GM12874 (cell line): ENCODE measurements at regions not wholly inside any gene's neighbourhood (a gene's known extent, or its start where the extent isn't known, plus 50 kb on each side); places are given as distances from the start of the nearest gene placed in this dataset.

Experiments used
- TF ChIP-seq, protein P1 (sequence below): IDR thresholded peaks from 2 replicates; pipeline ENCODE4 v1.5.1; 2011; ENCODE audit warnings: low read depth, mild to moderate bottlenecking, control low read depth, low read length, moderate library complexity; ENCODE audit not compliant: insufficient read depth

GRCh38 chr4:143083756-143084472 is 100.8 kb upstream of the USP38 start:
- TF ChIP-seq, protein P1, sequence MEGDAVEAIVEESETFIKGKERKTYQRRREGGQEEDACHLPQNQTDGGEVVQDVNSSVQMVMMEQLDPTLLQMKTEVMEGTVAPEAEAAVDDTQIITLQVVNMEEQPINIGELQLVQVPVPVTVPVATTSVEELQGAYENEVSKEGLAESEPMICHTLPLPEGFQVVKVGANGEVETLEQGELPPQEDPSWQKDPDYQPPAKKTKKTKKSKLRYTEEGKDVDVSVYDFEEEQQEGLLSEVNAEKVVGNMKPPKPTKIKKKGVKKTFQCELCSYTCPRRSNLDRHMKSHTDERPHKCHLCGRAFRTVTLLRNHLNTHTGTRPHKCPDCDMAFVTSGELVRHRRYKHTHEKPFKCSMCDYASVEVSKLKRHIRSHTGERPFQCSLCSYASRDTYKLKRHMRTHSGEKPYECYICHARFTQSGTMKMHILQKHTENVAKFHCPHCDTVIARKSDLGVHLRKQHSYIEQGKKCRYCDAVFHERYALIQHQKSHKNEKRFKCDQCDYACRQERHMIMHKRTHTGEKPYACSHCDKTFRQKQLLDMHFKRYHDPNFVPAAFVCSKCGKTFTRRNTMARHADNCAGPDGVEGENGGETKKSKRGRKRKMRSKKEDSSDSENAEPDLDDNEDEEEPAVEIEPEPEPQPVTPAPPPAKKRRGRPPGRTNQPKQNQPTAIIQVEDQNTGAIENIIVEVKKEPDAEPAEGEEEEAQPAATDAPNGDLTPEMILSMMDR = no peak

GRCh38 chr4:143084566-143084965 is 100.2 kb upstream of the USP38 start:
- TF ChIP-seq, protein P1 = no peak

GRCh38 chr4:143085224-143085623 is 99.5 kb upstream of the USP38 start:
- TF ChIP-seq, protein P1 = no peak

- TF ChIP-seq, protein P1 = no peak
Measured at GRCh38 chr4:143085659-143086058, 99.1 kb upstream of the USP38 start.

DNA sequence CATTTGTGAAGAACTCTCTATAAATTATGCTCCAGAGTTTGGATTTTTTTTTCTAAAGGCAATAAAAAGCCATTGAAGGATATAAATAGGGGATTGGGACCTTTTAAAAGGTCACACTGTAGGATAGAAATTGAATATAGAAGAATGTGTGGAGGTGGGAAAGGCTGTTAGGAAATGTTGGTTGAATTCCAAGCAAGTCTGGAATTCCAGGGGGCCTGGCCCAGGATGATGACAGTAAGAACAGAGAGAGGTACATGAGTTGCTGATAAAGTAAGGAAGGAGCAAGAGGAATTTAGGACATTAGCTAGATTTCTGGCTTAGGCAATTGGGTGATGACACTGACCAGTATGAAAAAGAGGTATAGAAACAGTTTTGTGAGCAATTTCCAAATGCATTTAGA is 95.4 kb upstream of the USP38 start:
- TF ChIP-seq, protein P1 = no peak

DNA sequence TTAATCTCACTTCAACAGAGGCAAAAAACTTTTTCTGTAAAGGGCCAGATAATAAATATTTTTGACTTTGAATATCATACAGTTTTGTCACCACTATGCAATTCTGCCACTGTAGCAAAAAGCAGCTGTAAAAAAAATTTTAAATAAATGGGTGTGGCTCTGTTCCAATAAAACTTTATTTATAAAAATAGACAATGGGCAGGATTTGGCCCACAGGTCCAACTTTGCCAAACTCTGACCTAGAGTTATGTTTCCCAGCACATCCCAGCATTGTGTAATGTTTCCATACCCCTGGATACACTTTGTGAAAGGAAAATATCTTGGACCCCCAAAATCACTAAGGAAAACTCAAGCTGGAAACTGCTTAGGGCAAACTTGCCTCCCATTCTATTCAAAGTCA is 94.9 kb upstream of the USP38 start:
- TF ChIP-seq, protein P1 = no peak

- TF ChIP-seq, protein P1 = no peak
Measured at GRCh38 chr4:143091862-143092261, 92.9 kb upstream of the USP38 start.
